H1 (cell line): ENCODE measurements at regions not wholly inside any gene's neighbourhood (a gene's known extent, or its start where the extent isn't known, plus 50 kb on each side); places are given as distances from the start of the nearest gene placed in this dataset.

Experiments
- EGR1 ChIP-seq: IDR thresholded peaks from 2 replicates; pipeline ENCODE4 v1.6.1; 2011; ENCODE audit warnings: low read depth, low read length, borderline replicate concordance
- EP300 ChIP-seq, 2 experiments: IDR thresholded peaks; 1 replicate in 1 of 2; 2 replicates in 1 of 2; pipeline ENCODE4 v1.6.1; 2011 to 2012; ENCODE audit warnings: low read depth in 2 of 2, low read length in 2 of 2, mild to moderate bottlenecking in 2 of 2, borderline replicate concordance in 1 of 2, inconsistent platforms in 1 of 2, moderate library complexity in 1 of 2
- EZH2 ChIP-seq: fragments of 200-600 bp; sonication (generic); IDR thresholded peaks from 2 replicates; pipeline ENCODE4 v1.7.1; 2012; ENCODE audit warnings: low read depth, mild to moderate bottlenecking, moderate library complexity, low read length, inconsistent platforms; ENCODE audit not compliant: severe bottlenecking
- PHF8 ChIP-seq: fragments of 200-600 bp; sonication (generic); conservative IDR thresholded peaks from 2 replicates; pipeline ENCODE4 v1.7.1; 2012; ENCODE audit warnings: low read depth, mild to moderate bottlenecking, inconsistent platforms, low read length, moderate library complexity
- POLR2A ChIP-seq, 2 experiments: IDR thresholded peaks; 1 replicate in 1 of 2; 2 replicates in 1 of 2; pipeline ENCODE4 v1.6.1; 2011; ENCODE audit warnings: low read depth in 2 of 2, low read length in 2 of 2, mild to moderate bottlenecking in 2 of 2; ENCODE audit errors: control extremely low read depth in 1 of 2
- POLR2AphosphoS5 ChIP-seq: IDR thresholded peaks from 2 replicates; pipeline ENCODE4 v1.6.1; 2011; ENCODE audit warnings: low read depth, low read length
- RAD21 ChIP-seq, 2 experiments: IDR thresholded peaks in 1 of 2; conservative IDR thresholded peaks in 1 of 2; 2 replicates each; pipeline ENCODE4 v1.6.1; 2011; ENCODE audit warnings: low read depth in 2 of 2, low read length in 2 of 2, improper control_type of control experiment in 1 of 2, inconsistent platforms in 1 of 2, mild to moderate bottlenecking in 1 of 2, moderate library complexity in 1 of 2
- SIN3A ChIP-seq, 2 experiments: IDR thresholded peaks in 1 of 2; conservative IDR thresholded peaks in 1 of 2; 2 replicates each; pipeline ENCODE4 v1.6.1; 2011 to 2012; ENCODE audit warnings: low read length in 2 of 2, improper control_type of control experiment in 1 of 2, low read depth in 1 of 2, mild to moderate bottlenecking in 1 of 2
- TEAD4 ChIP-seq: IDR thresholded peaks from 2 replicates; pipeline ENCODE4 v1.6.1; 2012; ENCODE audit warnings: low read depth, low read length, inconsistent platforms, mixed read lengths
- TF ChIP-seq, protein P1 (sequence below): IDR thresholded peaks from 2 replicates; pipeline ENCODE4 v1.6.1; 2012; ENCODE audit warnings: inconsistent platforms
- TF ChIP-seq, protein P2 (sequence below), 3 experiments: IDR thresholded peaks; 1 replicate in 2 of 3; 2 replicates in 1 of 3; pipeline versions ENCODE4 v1.5.1 to v1.6.1; 2011; ENCODE audit warnings: low read length in 3 of 3, mild to moderate bottlenecking in 3 of 3, inconsistent platforms in 2 of 3, low read depth in 1 of 3, moderate library complexity in 1 of 3; ENCODE audit not compliant: insufficient read depth in 1 of 3; ENCODE audit errors: control extremely low read depth in 1 of 3

- TF ChIP-seq TEAD4 = no peak
- TF ChIP-seq EP300 (IDR thresholded peaks at IDR 0.05; ENCODE audit: borderline replicate concordance in 1 of 2, low read depth in 2 of 2, low read length in 2 of 2) = no peak
- TF ChIP-seq POLR2A (IDR thresholded peaks at IDR 0.05; ENCODE audit: control extremely low read depth in 1 of 2, low read depth in 2 of 2, low read length in 2 of 2) = no peak
- no peak for TF ChIP-seq POLR2AphosphoS5
- TF ChIP-seq, protein P1, sequence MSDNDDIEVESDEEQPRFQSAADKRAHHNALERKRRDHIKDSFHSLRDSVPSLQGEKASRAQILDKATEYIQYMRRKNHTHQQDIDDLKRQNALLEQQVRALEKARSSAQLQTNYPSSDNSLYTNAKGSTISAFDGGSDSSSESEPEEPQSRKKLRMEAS = no peak
- TF ChIP-seq EZH2 = no peak
- TF ChIP-seq, protein P2, sequence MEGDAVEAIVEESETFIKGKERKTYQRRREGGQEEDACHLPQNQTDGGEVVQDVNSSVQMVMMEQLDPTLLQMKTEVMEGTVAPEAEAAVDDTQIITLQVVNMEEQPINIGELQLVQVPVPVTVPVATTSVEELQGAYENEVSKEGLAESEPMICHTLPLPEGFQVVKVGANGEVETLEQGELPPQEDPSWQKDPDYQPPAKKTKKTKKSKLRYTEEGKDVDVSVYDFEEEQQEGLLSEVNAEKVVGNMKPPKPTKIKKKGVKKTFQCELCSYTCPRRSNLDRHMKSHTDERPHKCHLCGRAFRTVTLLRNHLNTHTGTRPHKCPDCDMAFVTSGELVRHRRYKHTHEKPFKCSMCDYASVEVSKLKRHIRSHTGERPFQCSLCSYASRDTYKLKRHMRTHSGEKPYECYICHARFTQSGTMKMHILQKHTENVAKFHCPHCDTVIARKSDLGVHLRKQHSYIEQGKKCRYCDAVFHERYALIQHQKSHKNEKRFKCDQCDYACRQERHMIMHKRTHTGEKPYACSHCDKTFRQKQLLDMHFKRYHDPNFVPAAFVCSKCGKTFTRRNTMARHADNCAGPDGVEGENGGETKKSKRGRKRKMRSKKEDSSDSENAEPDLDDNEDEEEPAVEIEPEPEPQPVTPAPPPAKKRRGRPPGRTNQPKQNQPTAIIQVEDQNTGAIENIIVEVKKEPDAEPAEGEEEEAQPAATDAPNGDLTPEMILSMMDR (IDR thresholded peaks at IDR 0.05; ENCODE audit: control extremely low read depth in 1 of 3, insufficient read depth in 1 of 3, low read depth in 1 of 3, low read length in 3 of 3) = no peak
- TF ChIP-seq SIN3A (conservative IDR thresholded peaks at IDR 0.05 in 1 of 2, IDR thresholded peaks at IDR 0.05 in 1 of 2; ENCODE audit: low read depth in 1 of 2, low read length in 2 of 2) = no peak
- no peak for TF ChIP-seq EGR1
- no peak for TF ChIP-seq RAD21 (IDR thresholded peaks at IDR 0.05 in 1 of 2, conservative IDR thresholded peaks at IDR 0.05 in 1 of 2; ENCODE audit: low read depth in 2 of 2, low read length in 2 of 2)
- no peak for TF ChIP-seq PHF8
Measured at GRCh38 chr4:157667836-157668235, 447.3 kb downstream of the GRIA2 start.
